ENCODE measurements at regions not wholly inside any gene's neighbourhood (a gene's known extent, or its start where the extent isn't known, plus 50 kb on each side); places are given as distances from the start of the nearest gene placed in this dataset.

DNA sequence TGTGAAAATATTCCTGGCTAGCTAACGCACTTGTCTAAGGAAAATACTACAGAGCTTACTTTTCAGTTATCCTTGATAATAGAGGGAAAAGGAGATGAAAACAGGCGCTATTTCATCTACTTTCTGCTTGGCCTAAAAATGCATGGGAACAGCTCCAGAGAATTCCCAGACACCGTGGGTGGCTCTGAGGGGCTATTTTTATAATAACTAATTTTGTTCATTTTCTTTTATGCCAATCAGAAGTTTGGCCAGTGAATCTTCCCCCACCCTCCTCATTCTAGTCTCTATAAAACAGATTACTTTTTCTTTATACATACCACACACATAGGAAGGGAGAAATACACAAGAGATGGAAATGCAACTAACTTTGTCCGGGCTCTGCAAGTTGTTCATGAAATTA is 322.9 kb downstream of the SETD4 start:
- TF ChIP-seq, protein P1, sequence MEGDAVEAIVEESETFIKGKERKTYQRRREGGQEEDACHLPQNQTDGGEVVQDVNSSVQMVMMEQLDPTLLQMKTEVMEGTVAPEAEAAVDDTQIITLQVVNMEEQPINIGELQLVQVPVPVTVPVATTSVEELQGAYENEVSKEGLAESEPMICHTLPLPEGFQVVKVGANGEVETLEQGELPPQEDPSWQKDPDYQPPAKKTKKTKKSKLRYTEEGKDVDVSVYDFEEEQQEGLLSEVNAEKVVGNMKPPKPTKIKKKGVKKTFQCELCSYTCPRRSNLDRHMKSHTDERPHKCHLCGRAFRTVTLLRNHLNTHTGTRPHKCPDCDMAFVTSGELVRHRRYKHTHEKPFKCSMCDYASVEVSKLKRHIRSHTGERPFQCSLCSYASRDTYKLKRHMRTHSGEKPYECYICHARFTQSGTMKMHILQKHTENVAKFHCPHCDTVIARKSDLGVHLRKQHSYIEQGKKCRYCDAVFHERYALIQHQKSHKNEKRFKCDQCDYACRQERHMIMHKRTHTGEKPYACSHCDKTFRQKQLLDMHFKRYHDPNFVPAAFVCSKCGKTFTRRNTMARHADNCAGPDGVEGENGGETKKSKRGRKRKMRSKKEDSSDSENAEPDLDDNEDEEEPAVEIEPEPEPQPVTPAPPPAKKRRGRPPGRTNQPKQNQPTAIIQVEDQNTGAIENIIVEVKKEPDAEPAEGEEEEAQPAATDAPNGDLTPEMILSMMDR (IDR thresholded peaks at IDR 0.05; ENCODE audit: low read length) = no peak
- TF ChIP-seq EZH2phosphoT487 (IDR thresholded peaks at IDR 0.05; ENCODE audit: low read length) (no peak), EZH2 (optimal IDR thresholded peaks at IDR 0.05; ENCODE audit: low read depth, low read length) (no peak)
